CD4-positive, alpha-beta T cell (primary cell): ENCODE measurements at regions not wholly inside any gene's neighbourhood (a gene's known extent, or its start where the extent isn't known, plus 50 kb on each side); places are given as distances from the start of the nearest gene placed in this dataset.

Experiments
- ATAC-seq: fragments of 200-7000 bp; cut with Tn5 transposase; one replicate; pipeline ENCODE4 v1.10.0; 2022; ENCODE audit warnings: mild to moderate bottlenecking; ENCODE audit not compliant: poor library complexity
- CTCF ChIA-PET: fragments of 350-600 bp; sonication (Branson Sonifier 250); formaldehyde crosslinking; loops from one replicate; lab custom pipeline; 2021; ENCODE audit warnings: antibody characterized with exemption, inconsistent platforms; lab: Charles Lee
- POLR2A ChIA-PET: fragments of 350-600 bp; sonication (Branson Sonifier 250); formaldehyde crosslinking; loops from one replicate; lab custom pipeline; 2021; ENCODE audit warnings: antibody characterized with exemption, inconsistent platforms; lab: Charles Lee
- DNase-seq, 14 experiments: peaks; one replicate each; pipeline ENCODE4 v3.0.0-alpha.2; 2013 to 2020; ENCODE audit warnings: mixed read lengths in 2 of 14
- H3K27ac ChIP-seq, 2 donors: one replicate each; pipeline versions ENCODE4 v1.5.1 to v1.7.0; 2013; ENCODE audit warnings: low read length in 2 of 2, low read depth in 1 of 2, mild to moderate bottlenecking in 1 of 2
- H3K27me3 ChIP-seq, 2 experiments: 1 replicate in 1 of 2; 2 replicates in 1 of 2; pipeline versions ENCODE4 v1.6.1 to v1.7.0; 2013; ENCODE audit warnings: low read length in 2 of 2, control low read depth in 1 of 2, mild to moderate bottlenecking in 1 of 2, moderate library complexity in 1 of 2; ENCODE audit not compliant: insufficient read depth in 2 of 2, control insufficient read depth in 1 of 2
- H3K36me3 ChIP-seq: one replicate; pipeline ENCODE4 v1.6.1; 2013; ENCODE audit warnings: low read length, control low read depth; ENCODE audit not compliant: insufficient read depth
- H3K4me1 ChIP-seq: one replicate; pipeline ENCODE4 v1.6.1; 2013; ENCODE audit warnings: low read length, control low read depth; ENCODE audit not compliant: insufficient read depth
- H3K4me3 ChIP-seq: one replicate; pipeline ENCODE4 v1.5.1; 2013; ENCODE audit warnings: mild to moderate bottlenecking, low read length, moderate library complexity
- H3K9me3 ChIP-seq, 2 experiments: 1 replicate in 1 of 2; 2 replicates in 1 of 2; pipeline versions ENCODE4 v1.6.1 to v1.7.0; 2013; ENCODE audit warnings: low read length in 2 of 2, mild to moderate bottlenecking in 2 of 2, control low read depth in 1 of 2, moderate library complexity in 1 of 2; ENCODE audit not compliant: control insufficient read depth in 1 of 2, insufficient read depth in 1 of 2
- H3K27ac Mint-ChIP-seq: one replicate; pipeline ENCODE4 v1.8.0; 2020; ENCODE audit warnings: mixed read lengths
- H3K27me3 Mint-ChIP-seq: one replicate; pipeline ENCODE4 v1.8.0; 2021; ENCODE audit warnings: mixed read lengths
- H3K36me3 Mint-ChIP-seq: one replicate; pipeline ENCODE4 v1.8.0; 2021; ENCODE audit warnings: low read depth, mixed read lengths
- H3K4me1 Mint-ChIP-seq: one replicate; pipeline ENCODE4 v1.8.0; 2021; ENCODE audit warnings: low read depth, mixed read lengths
- H3K4me3 Mint-ChIP-seq: one replicate; pipeline ENCODE4 v1.8.0; 2020; ENCODE audit warnings: mild to moderate bottlenecking, mixed read lengths
- H3K9me3 Mint-ChIP-seq: one replicate; pipeline ENCODE4 v1.8.0; 2020; ENCODE audit warnings: mixed read lengths
- intact Hi-C, 2 experiments: fragments of 100-400 bp; cut with DNase I in 1 of 2; cut with micrococcal nuclease in 1 of 2; formaldehyde crosslinking; loops; one replicate each; pipeline versions ENCODE4 v1.15.1 to v1.9.0; 2023 to 2025; cut with DNase I, micrococcal nuclease
- TF ChIP-seq, protein P1 (sequence below): fragments of 200-600 bp; IDR thresholded peaks from one replicate; pipeline ENCODE4 v1.8.0; 2022; ENCODE audit warnings: antibody characterized with exemption, mild to moderate bottlenecking

DNA sequence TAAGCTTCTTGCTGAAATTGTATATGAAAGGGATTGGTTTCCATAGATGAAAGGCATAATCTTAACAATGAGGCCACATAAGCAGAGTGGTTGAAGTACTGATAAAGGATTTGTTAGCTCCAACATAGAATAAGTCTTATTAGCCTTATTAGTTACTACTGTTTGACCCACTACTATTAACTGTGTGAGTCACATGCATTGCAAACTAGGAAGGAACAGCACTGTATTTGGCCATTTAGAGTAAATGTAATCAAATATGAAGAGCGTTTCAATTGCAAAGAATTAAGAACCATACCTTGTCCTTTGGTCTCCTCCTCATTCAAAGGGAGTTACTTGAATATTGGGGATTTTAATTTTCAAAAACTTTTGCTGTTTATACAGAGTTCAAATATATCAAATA lies 428.9 kb downstream of the MDFIC start:
- DNase-seq (no peak), ATAC-seq (no peak)
- Histone ChIP-seq H3K27ac (no peak overlapping the region), H3K4me3 (no peak overlapping the region), H3K27me3 (no peaks in the 10 kb centered on the region), H3K36me3 (no peaks in the 10 kb centered on the region), H3K4me1 (no peaks in the 10 kb centered on the region), H3K9me3 (no peaks in the 10 kb centered on the region)
- Mint-ChIP-seq H3K4me1 (no peaks in the 10 kb centered on the region), H3K4me3 (no peak overlapping the region), H3K27me3 (no peaks in the 10 kb centered on the region), H3K36me3 (no peaks in the 10 kb centered on the region), H3K9me3 (no peaks in the 10 kb centered on the region), H3K27ac (no peak overlapping the region)
- ChIA-PET POLR2A (no interaction called here), CTCF (no interaction called here)
- intact Hi-C loops = no loop called here
- TF ChIP-seq, protein P1, sequence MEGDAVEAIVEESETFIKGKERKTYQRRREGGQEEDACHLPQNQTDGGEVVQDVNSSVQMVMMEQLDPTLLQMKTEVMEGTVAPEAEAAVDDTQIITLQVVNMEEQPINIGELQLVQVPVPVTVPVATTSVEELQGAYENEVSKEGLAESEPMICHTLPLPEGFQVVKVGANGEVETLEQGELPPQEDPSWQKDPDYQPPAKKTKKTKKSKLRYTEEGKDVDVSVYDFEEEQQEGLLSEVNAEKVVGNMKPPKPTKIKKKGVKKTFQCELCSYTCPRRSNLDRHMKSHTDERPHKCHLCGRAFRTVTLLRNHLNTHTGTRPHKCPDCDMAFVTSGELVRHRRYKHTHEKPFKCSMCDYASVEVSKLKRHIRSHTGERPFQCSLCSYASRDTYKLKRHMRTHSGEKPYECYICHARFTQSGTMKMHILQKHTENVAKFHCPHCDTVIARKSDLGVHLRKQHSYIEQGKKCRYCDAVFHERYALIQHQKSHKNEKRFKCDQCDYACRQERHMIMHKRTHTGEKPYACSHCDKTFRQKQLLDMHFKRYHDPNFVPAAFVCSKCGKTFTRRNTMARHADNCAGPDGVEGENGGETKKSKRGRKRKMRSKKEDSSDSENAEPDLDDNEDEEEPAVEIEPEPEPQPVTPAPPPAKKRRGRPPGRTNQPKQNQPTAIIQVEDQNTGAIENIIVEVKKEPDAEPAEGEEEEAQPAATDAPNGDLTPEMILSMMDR = no peak

DNA sequence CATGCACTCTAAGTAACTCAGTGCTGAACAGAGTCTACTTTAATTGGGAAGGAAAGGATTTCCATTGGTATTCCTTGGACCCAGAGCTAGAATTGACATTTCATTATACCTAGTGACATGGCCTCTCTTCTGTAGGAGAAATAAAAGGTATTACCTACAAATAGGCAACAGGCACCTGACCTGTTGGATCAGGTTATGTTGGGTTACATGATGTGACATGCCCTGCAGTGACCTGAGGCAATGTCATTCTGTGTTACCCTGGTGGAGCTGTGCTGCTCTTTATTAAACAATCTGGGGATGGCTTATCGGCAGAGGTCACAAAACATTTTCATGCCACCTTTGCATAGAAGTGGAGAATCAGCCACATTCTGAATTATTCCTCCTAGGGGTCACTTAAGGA lies 427.7 kb downstream of the MDFIC start:
- CTCF ChIA-PET = no interaction called here
- H3K27me3 ChIP-seq = no peaks in the 10 kb centered on the region

DNA sequence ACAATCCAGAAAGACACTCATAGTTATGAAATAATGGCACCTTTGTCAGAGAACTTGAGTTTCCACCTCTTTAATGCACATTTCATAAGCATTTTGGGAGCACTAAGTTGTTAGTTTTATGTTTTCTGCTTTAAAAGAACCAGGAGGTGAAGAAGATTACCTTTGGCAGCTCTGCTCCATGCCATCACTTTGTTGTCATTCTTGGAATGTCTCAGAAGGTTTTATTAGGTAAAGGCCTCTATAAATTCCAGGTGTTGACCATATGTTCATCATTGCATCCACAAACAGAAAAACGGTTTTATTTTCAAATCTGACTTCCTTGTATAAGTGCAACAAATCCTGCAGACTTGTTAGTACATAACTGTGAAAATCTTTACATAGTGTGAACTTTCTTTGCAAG lies 424.8 kb downstream of the MDFIC start:
- H3K27ac Mint-ChIP-seq = no peak overlapping the region
- Histone ChIP-seq H3K36me3 (no peaks in the 10 kb centered on the region), H3K27ac (no peak overlapping the region), H3K4me3 (no peak overlapping the region), H3K9me3 (no peaks in the 10 kb centered on the region), H3K4me1 (no peaks in the 10 kb centered on the region), H3K27me3 (peaks cover 0 to 3% of the 10 kb centered on the region in 2 experiments)
- ChIA-PET POLR2A (no interaction called here), CTCF (no interaction called here)
- H3K36me3 Mint-ChIP-seq = no peaks in the 10 kb centered on the region
- TF ChIP-seq, protein P1 = no peak
- H3K9me3 Mint-ChIP-seq = no peaks in the 10 kb centered on the region
- H3K27me3 Mint-ChIP-seq = no peaks in the 10 kb centered on the region
- ATAC-seq = no peak
- intact Hi-C loops = no loop called here
- no peak overlapping the region for H3K4me3 Mint-ChIP-seq
- no peak for DNase-seq
- H3K4me1 Mint-ChIP-seq = no peaks in the 10 kb centered on the region

More for the DNA sequence above, 427.7 kb downstream of the MDFIC start:
- no peak overlapping the region for H3K27ac Mint-ChIP-seq
- POLR2A ChIA-PET = no interaction called here
- TF ChIP-seq, protein P1 = no peak
- intact Hi-C loops = no loop called here
- H3K4me1 Mint-ChIP-seq = no peaks in the 10 kb centered on the region
- no peaks in the 10 kb centered on the region for H3K9me3 ChIP-seq
- no peaks in the 10 kb centered on the region for H3K27me3 Mint-ChIP-seq
- no peak overlapping the region for H3K27ac ChIP-seq
- no peaks in the 10 kb centered on the region for H3K4me1 ChIP-seq
- ATAC-seq (no peak), DNase-seq (no peak)
- H3K36me3 ChIP-seq = no peaks in the 10 kb centered on the region
- H3K4me3 Mint-ChIP-seq = no peak overlapping the region
- H3K4me3 ChIP-seq = no peak overlapping the region
- H3K9me3 Mint-ChIP-seq = no peaks in the 10 kb centered on the region
- H3K36me3 Mint-ChIP-seq = no peaks in the 10 kb centered on the region
